DMS53 treated with DMSO at 0.1 percent for 48 hours (cell line): ENCODE measurements at regions not wholly inside any gene's neighbourhood (a gene's known extent, or its start where the extent isn't known, plus 50 kb on each side); places are given as distances from the start of the nearest gene placed in this dataset.
"Not testable (repeated sequence)": the region's sequence is repeated elsewhere in the genome, so short reads cannot be mapped to it uniquely, and the experiment has no call there.

Experiments used
- DNase-seq: peaks from one replicate; lab custom pipeline; 2025; ENCODE audit not compliant: unreplicated experiment; lab: John Stamatoyannopoulos, UW

DNA sequence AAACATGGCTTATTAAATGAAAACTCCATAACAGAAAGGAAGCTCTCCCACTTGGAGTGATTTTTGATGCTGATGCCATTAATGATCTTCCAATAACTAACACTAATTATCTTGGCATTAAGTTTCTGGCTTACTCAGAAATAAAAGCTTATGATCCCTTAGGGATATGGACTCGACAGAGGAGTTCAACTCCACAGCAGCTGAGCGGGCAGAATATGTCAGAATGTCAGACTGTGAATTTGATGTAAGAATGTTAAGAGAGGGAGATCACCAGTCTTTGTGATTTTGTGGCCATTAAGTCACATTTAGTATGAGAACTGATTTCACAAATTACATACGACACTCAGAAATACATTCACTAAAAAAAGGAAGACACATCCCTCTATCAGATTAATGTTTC, 2244.0 kb downstream of the ARAP2 start:
- DNase-seq = no peak

DNA sequence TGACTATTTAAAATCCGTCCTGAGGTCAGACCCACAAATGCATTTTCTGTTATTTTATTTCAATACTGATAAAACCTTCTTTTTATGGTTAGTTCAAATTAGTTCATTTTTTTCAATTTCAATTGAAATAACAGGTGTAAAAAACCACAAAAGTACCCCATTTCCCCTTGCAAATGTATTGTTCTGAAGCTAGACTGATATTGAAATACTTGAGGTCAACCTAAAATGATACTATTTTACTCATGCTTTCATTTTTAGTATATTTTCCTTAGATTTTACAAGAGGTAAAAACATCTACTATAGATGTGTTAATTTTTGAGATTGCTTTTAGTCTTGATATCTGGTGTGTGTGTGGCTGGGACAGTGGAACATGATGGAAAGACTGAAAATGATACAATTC, 2237.8 kb downstream of the ARAP2 start:
- not testable (repeated sequence) for DNase-seq

DNA sequence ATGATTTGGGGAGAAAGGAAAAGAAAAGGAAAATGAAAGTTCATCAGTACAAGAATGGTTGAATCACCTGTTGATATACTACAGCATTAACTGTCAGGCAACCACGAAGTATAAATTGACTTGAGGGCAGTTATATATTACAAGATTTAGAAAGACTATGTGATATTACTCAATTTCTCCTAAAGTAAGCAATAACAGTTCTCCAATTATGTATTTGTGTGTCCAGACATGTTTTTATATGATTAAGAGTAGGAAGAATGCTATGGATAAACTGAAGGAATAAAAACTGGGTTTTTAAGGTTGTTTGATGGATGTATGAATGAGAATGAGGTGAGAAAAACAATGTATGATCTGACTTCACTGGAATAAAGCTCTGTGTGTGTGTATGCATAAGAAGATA, 2234.4 kb downstream of the ARAP2 start:
- no peak for DNase-seq

DNA sequence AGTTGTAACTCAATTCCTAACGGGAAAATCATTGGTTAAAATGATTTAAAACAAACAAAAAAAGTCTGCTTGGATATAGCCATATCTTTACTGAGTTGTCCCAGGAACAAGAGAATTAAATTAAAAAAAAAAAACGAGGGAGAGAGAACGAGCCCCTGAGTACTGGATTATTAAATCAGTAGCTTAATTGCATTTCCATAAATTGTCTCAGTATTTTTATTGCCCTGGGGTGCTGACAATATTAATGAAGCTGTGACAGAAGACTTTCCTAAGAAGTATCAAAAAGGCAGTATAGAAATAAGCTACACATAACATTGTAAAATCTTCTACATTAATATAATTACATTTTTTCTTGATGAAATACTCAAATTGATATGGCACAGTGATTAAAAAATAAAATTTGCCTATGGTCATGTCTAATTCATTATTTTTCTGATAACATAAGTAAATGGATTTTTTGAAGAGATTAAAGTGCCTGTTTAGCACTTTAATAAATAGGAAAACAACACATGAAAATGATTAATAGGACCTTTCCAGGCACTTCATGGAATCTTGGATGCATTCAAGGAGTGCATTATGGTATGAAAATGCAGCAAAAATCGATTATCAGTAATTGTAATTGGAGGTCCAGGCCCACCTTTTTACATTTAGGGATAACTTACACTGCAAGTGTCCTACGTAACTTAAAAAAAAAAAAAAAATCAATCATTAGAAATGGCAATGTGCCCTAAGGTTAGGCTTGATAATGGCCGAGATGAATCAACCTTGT, 2233.4 kb downstream of the ARAP2 start:
- no peak for DNase-seq

DNA sequence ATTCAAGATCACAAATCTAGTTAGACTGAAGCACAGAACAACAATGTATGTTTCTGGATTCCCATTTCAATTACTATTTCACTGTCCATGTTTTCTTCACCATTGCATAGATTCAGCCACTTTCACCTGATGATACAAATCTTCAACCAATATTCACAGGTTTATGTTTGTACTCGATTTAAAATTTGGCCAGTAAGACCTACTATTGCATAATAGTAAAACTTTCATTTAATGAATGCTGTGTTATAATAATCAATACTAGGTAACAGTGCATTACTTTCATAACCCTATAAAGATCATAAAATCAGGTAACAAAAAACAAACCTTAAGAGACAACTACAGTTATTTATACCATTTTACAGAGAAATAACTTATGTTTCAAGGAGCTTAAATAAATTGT, 2209.1 kb downstream of the ARAP2 start:
- no peak for DNase-seq

- DNase-seq = no peak
Measured at GRCh38 chr4:34037280-34037679, 2207.0 kb downstream of the ARAP2 start.

GRCh38 chr4:34039766-34040165, 2204.5 kb downstream of the ARAP2 start:
- DNase-seq = no peak

- no peak for DNase-seq
Measured at GRCh38 chr4:34043131-34043530, 2201.2 kb downstream of the ARAP2 start.

GRCh38 chr4:34046580-34046979, 2197.7 kb downstream of the ARAP2 start:
- peak; percentile 48 for DNase-seq

DNA sequence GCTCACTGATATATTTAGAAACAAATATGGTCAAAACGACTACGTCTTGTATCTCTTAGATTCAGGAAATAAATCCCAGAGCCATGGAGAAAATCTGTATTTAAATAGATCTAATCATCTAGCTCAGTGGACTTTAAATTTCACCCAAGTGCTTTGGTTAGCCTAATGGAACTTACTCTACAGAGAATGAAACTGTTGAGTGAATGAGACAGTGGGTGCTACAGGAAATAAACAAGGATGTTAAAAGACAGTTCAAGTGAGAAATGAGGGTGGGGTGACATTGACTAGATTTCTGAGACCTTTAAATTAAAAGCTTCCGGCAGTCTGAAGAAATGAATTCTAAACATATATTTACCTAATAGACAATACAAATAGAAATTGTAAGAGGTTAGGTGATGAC, 2197.0 kb downstream of the ARAP2 start:
- peak; percentile 66 for DNase-seq

DNA sequence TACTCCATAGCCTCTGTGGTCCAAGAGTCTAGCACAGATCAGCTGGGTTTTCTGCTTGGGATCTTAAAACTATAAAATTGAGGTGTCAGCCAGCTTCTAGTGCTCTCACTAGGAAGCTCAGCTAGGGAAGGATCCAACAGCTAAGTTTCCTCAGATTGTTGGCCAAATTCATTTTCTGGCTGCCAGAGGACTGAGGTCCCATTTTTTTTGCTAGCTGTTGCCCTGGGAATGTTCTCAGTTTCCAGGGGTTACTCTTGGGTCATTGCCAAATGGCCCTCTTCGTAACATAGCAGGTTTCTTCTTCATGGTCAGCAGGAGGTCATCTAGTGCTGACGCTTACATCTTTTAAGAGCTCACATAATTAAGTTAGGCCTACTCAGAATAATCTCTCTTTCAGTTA, 2178.2 kb downstream of the ARAP2 start:
- no peak for DNase-seq

DNA sequence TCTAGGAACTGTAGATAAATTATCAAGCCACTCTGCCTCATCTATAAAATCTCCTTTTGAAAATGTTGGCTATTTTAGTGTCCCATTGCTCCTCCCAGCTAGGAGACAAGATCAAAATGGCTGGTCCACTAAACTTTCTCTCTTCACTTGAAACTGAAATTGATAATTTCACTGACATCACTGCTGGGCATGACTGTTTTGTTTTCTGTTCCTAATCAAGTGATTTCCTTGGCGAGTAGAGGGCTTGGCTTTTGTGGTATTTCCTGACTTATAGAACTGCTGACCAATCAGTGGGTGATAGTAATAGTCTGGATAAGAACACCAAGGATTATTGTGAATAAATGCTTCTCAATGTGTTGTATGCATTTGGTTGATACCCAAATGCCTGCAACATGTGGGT, 2152.9 kb downstream of the ARAP2 start:
- no peak for DNase-seq

- no peak for DNase-seq
Measured at GRCh38 chr4:34094114-34094513, 2150.2 kb downstream of the ARAP2 start.

- DNase-seq = no peak
Measured at GRCh38 chr4:34105311-34105710, 2139.0 kb downstream of the ARAP2 start.

- DNase-seq = no peak
Measured at GRCh38 chr4:34108391-34108790, 2135.9 kb downstream of the ARAP2 start.

GRCh38 chr4:34112573-34112972, 2131.7 kb downstream of the ARAP2 start:
- DNase-seq = no peak

DNA sequence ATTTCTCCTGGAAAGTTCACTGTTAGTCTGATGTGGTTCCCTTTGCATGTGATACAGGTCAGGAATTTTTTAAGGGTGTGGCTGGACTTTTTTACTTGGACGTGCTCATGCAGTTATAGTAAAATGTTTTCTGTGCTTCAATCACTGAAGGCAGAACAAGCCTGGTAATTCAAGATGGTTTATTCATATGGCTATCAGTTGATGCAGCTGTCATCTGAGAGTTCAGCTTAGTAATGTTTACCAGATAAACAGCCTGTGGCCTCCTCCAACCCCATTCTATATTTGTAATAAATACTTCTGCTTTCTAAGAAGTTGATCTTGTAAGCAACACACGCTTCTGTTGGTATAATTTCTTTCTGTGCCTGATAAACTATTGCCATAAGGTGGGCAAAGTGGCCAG, 2105.9 kb downstream of the ARAP2 start:
- no peak for DNase-seq

DNA sequence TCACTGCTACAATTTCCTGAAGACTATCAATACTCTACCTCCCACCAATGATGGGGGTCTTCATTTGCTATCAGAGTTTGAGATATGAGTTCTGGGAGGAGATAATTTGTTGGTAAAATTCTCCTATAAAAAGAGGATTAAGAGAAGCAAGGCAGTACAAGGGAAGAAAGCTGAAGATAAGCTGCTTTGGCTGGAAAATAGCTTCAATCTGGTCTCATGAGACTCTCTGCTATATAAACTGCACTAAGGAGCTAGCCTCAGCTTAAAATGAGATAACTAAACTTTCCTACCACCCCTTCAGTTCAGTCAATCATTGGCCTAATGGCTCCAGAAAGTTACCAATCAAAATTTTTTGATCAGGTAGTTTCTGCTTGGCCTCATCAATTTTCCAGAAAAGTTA, 2105.0 kb downstream of the ARAP2 start:
- DNase-seq = no peak

GRCh38 chr4:34148322-34148908, 2095.9 kb downstream of the ARAP2 start:
- peak; percentile 29 for DNase-seq

DNA sequence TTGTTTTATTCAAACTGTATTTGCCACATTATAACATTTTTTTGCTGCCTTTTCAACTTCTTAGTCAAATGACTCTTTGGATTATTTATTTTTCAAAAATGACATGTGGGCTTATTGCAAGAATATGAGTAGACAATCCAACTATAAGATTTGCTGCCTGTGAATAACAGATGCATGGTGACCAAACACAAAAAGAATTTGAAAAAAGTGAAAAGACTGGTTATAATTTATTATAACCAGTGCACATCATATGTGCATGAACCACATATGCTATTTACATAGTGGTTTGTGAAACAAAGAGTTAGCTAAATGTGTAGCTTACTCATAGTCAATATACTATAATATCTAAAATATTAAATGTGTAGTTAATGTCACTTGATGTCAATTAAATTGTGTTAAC, 2086.8 kb downstream of the ARAP2 start:
- DNase-seq = no peak

DNA sequence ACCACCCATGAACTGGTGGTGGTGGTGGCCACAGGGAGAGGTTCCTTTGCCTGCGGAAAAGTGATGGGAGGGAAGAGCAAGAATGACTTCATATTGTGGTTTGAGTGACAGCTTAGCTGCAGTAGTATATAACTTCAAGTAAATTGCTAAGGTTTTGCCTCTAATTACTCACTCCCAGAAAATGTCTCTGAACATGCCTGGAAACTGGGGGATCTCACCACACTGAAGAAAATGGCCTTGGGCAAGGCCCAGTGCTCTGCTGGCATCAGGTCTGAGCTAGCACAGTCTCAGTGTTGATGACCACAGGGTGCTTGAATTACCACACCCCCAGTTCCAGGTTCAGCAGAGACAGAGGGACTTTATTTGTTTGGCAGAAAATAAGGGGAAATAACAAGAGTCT, 2085.4 kb downstream of the ARAP2 start:
- no peak for DNase-seq

- DNase-seq = no peak
Measured at GRCh38 chr4:34170946-34171345, 2073.4 kb downstream of the ARAP2 start.

DNA sequence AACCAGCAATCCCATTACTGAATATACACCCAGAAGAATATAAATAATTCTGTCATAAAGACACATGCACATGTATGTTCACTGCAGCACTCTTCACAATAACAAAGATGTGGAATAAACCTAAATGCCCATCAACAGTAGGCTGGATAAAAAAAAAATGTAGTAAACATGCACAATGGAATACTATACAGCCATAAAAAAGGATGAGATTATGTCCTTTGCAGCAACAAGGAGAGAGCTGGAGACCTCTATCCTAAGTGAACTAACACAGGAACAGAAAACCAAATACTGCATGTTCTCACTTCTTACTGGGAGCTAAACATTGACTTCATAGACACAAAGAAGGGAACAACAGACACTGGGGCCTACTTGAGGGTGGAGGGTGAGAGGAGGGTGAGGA, 2067.7 kb downstream of the ARAP2 start:
- DNase-seq = no peak
